ENCODE measurements at regions not wholly inside any gene's neighbourhood (a gene's known extent, or its start where the extent isn't known, plus 50 kb on each side); places are given as distances from the start of the nearest gene placed in this dataset.
"Not testable (repeated sequence)": the region's sequence is repeated elsewhere in the genome, so short reads cannot be mapped to it uniquely, and the experiment has no call there.

DNA sequence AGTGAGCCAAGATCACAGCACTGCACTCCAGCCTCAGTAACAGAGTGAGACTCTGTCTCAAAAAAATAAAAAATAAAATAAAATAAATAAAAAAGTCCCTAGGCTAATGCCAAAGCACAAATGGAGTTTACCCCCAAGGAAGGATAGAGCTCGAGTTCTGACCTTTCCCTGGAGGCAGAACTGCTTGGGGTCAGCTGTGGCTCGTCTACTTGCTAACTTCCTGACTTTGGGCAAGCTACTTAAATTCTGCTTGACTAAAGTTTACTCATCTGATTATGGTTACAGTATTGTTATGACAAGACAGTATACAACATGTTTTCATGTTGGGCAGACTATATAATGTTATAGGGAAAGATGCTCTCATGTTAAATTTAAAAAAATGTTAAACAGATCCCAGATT lies 359.2 kb downstream of the DNAH5 start:
- H3K36me3 ChIP-seq (replicated peaks in 1 of 2; ENCODE audit: insufficient read depth in 1 of 2, low read depth in 2 of 2): no peaks in the 10 kb centered on the region
- intact Hi-C loops (cut with DNase I): no loop called here
- H3K4me1 ChIP-seq: peaks cover 3% of the 10 kb centered on the region
- ATAC-seq: no peak
- H3K4me3 ChIP-seq: no peak overlapping the region
- no peak for TF ChIP-seq POLR2A (IDR thresholded peaks at IDR 0.05)
- TF ChIP-seq, protein P1, sequence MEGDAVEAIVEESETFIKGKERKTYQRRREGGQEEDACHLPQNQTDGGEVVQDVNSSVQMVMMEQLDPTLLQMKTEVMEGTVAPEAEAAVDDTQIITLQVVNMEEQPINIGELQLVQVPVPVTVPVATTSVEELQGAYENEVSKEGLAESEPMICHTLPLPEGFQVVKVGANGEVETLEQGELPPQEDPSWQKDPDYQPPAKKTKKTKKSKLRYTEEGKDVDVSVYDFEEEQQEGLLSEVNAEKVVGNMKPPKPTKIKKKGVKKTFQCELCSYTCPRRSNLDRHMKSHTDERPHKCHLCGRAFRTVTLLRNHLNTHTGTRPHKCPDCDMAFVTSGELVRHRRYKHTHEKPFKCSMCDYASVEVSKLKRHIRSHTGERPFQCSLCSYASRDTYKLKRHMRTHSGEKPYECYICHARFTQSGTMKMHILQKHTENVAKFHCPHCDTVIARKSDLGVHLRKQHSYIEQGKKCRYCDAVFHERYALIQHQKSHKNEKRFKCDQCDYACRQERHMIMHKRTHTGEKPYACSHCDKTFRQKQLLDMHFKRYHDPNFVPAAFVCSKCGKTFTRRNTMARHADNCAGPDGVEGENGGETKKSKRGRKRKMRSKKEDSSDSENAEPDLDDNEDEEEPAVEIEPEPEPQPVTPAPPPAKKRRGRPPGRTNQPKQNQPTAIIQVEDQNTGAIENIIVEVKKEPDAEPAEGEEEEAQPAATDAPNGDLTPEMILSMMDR (IDR thresholded peaks at IDR 0.05): no peak
- H3K27ac ChIP-seq: no peak overlapping the region
- DNase-seq: no peak
- no peaks in the 10 kb centered on the region for H3K27me3 ChIP-seq
- no peaks in the 10 kb centered on the region for H3K9me3 ChIP-seq
- WGBS, 2 donors: 65 to 70% methylated on average over 2 of the region's 2 CpGs

DNA sequence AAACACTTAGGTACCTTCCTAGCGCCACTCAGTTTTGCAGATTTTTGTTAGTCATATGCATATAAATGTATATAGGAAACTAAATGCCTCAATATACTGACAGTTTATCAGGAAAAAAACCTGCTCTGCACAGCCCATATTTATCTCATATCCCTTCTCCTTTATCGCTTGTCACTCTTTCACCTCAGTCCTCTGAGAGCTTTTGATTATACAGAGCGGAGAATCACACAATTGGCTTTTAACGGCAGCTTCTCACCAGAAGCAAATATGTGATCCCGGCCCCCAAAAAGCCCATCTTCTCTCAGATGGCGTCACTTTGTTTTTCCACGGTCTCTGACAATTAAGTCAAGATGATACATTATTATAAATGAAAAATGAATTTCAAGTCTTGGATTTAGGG lies 362.6 kb downstream of the DNAH5 start:
- Histone ChIP-seq H3K4me3 (no peak overlapping the region), H3K27ac (no peak overlapping the region), H3K4me1 (peaks cover 11% of the 10 kb centered on the region), H3K36me3 (replicated peaks in 1 of 2; ENCODE audit: insufficient read depth in 1 of 2, low read depth in 2 of 2) (no peaks in the 10 kb centered on the region), H3K27me3 (no peaks in the 10 kb centered on the region), H3K9me3 (no peaks in the 10 kb centered on the region)
- ATAC-seq (no peak), DNase-seq (no peak)
- TF ChIP-seq POLR2A (IDR thresholded peaks at IDR 0.05): no peak
- TF ChIP-seq, protein P1 (IDR thresholded peaks at IDR 0.05): no peak
- intact Hi-C loops (cut with DNase I): no loop called here
- 72 to 73% methylated on average over 7 of the region's 7 CpGs for WGBS, 2 donors

DNA sequence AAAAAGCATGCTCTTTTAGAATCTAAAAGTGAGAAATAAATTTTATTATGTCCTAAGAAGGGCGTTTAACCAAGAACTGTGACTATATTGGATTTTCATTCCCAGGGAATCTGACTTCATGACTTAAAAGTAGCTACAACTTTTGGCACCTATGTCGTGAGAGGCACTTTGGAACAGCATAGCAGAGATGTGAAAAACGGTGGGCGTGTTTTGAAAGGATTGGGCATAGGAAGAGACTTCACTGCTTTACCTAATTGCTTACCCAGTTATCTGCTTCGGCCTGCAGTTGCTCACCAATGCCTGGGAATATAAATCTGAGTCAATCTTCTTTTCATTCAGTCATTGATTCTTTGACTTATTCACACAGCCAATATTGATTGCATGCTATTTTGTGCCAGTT lies 363.4 kb downstream of the DNAH5 start:
- H3K4me3 ChIP-seq: no peak overlapping the region
- H3K36me3 ChIP-seq (replicated peaks in 1 of 2; ENCODE audit: insufficient read depth in 1 of 2, low read depth in 2 of 2): no peaks in the 10 kb centered on the region
- H3K27me3 ChIP-seq: no peaks in the 10 kb centered on the region
- no peak for TF ChIP-seq POLR2A (IDR thresholded peaks at IDR 0.05)
- TF ChIP-seq, protein P1 (IDR thresholded peaks at IDR 0.05): no peak
- WGBS, 2 donors: 28 to 34% methylated on average over 5 of the region's 5 CpGs
- H3K27ac ChIP-seq: no peak overlapping the region
- DNase-seq: no peak
- no peak for ATAC-seq
- peaks cover 11% of the 10 kb centered on the region for H3K4me1 ChIP-seq
- intact Hi-C loops (cut with DNase I): no loop called here
- H3K9me3 ChIP-seq: no peaks in the 10 kb centered on the region

DNA sequence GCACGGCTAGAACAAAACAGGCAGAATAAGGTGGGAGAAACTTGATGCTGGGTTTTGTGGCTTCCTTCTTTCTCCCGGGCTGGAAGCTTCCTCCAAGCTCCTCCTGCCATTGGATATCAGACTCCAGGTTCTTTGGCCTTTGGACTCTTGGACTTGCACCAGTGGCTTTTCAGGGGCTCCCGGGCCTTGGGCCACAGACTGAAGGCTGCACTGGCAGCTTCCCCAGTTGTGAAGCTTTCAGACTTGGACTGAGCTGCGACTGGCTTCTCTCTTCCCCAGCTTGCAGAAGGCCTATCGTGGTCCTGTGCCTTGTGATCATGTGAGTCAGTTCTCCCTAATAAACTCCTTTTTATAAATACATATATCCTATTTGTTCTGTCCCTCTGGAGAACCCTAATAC lies 364.4 kb downstream of the DNAH5 start:
- Histone ChIP-seq H3K4me1 (peaks cover 11% of the 10 kb centered on the region), H3K4me3 (no peak overlapping the region), H3K36me3 (replicated peaks in 1 of 2; ENCODE audit: insufficient read depth in 1 of 2, low read depth in 2 of 2) (no peaks in the 10 kb centered on the region), H3K9me3 (no peaks in the 10 kb centered on the region), H3K27me3 (no peaks in the 10 kb centered on the region), H3K27ac (no peak overlapping the region)
- intact Hi-C loops (cut with DNase I): no loop called here
- 38 to 41% methylated on average over 5 of the region's 5 CpGs for WGBS, 2 donors
- peak in 2 of 4 donors; percentile 8 to 44 for DNase-seq
- no peak for TF ChIP-seq POLR2A (IDR thresholded peaks at IDR 0.05)
- TF ChIP-seq, protein P1 (IDR thresholded peaks at IDR 0.05): no peak
- no peak for ATAC-seq

DNA sequence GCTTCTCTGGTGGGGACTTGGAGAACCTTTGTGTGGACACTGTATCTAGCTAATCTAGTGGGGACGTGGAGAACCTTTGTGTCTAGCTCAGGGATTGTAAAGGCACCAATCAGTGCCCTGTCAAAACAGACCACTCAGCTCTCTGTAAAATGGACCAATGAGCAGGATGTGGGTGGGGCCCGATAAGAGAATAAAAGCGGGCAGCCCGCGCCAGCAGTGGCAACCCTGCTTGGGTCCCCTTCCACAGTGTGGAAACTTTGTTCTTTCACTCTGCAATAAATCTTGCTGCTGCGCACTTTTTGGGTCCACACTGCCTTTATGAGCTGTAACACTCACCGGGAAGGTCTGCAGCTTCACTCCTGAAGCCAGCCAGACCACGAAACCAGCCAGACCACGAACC lies 365.4 kb downstream of the DNAH5 start:
- intact Hi-C loops (cut with DNase I); H3K36me3 ChIP-seq (replicated peaks in 1 of 2; ENCODE audit: insufficient read depth in 1 of 2, low read depth in 2 of 2); H3K4me3 ChIP-seq; H3K27ac ChIP-seq; H3K9me3 ChIP-seq; ATAC-seq; H3K27me3 ChIP-seq; DNase-seq: not testable (repeated sequence)
- 78% methylated on average over 9 of the region's 9 CpGs for WGBS, 2 donors
- H3K4me1 ChIP-seq: peaks cover 11% of the 10 kb centered on the region

DNA sequence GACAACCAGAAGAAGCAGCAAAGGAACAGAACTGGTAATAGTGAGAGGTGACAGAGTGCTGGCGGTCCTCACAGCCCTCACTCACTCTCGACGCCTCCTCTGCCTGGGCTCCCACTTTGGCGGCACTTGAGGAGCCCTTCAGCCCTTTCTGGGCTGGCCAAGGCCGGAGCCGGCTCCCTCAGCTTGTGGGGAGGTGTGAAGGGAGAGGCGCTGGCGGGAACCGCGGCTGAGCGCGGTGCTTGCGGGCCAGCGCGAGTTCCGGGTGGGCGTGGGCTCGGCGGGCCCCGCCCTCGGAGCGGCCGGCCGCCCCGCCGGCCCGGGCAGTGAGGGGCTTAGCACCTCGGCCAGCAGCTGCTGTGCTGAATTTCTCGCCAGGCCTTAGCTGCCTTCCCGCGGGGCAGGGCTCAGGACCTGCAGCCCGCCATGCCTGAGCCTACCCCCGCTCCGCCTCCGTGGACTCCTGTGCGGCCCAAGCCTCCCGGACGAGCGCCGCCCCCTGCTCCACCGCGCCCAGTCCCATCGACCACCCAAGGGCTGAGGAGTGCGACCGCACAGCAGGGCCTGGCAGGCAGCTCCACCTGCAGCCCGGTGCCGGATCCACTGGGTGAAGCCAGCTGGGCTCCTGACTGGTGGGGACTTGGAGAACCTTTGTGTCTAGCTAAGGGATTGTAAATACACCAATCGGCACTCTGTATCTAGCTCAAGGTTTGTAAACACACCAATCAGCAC lies 366.0 kb downstream of the DNAH5 start:
- H3K36me3 ChIP-seq (replicated peaks in 1 of 2; ENCODE audit: insufficient read depth in 1 of 2, low read depth in 2 of 2); intact Hi-C loops (cut with DNase I); H3K4me3 ChIP-seq; ATAC-seq; H3K27me3 ChIP-seq; DNase-seq; H3K27ac ChIP-seq; H3K9me3 ChIP-seq: not testable (repeated sequence)
- WGBS, 2 donors: 81 to 92% methylated on average over 22 to 48 of the region's 48 CpGs
- peaks cover 11% of the 10 kb centered on the region for H3K4me1 ChIP-seq

All from body of pancreas (tissue), 4 donors.